ES-I3 (cell line): ENCODE measurements at regions not wholly inside any gene's neighbourhood (a gene's known extent, or its start where the extent isn't known, plus 50 kb on each side); places are given as distances from the start of the nearest gene placed in this dataset.
"Not testable (repeated sequence)": the region's sequence is repeated elsewhere in the genome, so short reads cannot be mapped to it uniquely, and the experiment has no call there.

ENCODE experiments used
- H3K36me3 ChIP-seq: 2 replicates; pipeline ENCODE4 v1.6.1; 2013; ENCODE audit warnings: mild to moderate bottlenecking, low read length, control low read depth, moderate library complexity; ENCODE audit not compliant: insufficient read depth
- H3K4me1 ChIP-seq: 2 replicates; pipeline ENCODE4 v1.6.1; 2013; ENCODE audit warnings: mild to moderate bottlenecking, control low read depth, low read length; ENCODE audit not compliant: insufficient read depth
- H3K9ac ChIP-seq: 2 replicates; pipeline ENCODE4 v1.6.1; 2013; ENCODE audit warnings: low read depth, mild to moderate bottlenecking, low read length, moderate library complexity
- H3K9me3 ChIP-seq: 2 replicates; pipeline ENCODE4 v1.6.1; 2013; ENCODE audit warnings: mild to moderate bottlenecking, low read length, moderate library complexity; ENCODE audit not compliant: control insufficient read depth, insufficient read depth

DNA sequence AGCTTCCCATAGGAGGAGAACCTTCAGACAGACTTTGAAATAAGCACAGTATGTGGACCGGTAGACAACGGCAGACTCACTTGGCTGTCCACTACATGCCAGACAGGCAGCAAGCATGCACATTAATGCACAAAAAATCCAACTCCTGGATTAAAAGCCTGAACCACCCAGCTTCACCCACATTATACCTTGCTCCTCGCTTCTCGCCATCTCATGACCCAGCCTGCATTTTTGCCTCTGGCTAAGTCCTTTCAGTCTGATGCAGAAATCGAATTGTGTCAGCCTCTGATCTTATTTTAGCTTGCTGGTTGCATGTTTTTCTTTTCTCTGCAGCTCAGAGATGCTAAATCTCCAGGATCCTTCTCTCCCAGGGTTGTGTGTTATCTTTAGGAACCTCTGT lies 358.7 kb downstream of the RFC3 start:
- Histone ChIP-seq H3K9ac (no peak overlapping the region), H3K9me3 (no peaks in the 10 kb centered on the region), H3K4me1 (no peaks in the 10 kb centered on the region), H3K36me3 (no peaks in the 10 kb centered on the region)

DNA sequence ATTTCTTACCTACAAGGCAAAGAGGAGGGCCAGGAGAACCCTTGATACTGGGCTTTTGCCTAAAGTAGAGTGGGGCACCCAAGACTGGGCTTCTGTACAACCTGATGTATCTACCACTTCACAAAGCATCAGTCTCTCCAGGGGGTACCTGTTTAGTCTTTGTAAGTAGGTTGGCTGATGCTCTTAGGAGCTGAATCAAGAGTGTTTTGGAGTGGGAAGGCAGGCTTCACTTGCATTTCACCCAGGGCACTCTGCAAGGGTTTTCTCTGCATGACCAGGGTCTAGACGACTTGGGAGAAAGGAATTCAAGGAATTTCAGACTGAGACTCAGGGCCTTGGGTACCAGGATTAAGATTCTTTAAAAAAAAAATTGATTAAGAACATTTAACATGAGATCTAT lies 361.5 kb downstream of the RFC3 start:
- Histone ChIP-seq H3K4me1 (no peaks in the 10 kb centered on the region), H3K9me3 (no peaks in the 10 kb centered on the region)

DNA sequence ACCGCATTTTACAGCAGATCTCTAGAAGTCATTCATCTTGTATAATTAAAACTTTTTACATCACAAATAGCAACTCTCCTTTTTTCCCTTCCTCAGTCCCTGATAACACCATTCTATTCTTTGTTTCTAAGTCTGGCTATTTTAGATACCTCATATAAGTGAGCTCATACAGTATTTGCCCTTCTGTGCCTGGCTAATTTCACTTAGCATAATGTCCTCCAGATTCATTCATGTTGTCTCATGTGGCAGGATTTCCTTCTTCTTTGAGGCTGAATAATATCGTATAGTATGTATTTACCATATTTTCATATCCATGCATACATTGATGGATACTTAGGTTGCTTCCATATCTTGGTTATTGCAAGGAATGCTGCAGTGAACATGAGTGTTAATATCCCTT lies 362.0 kb downstream of the RFC3 start:
- Histone ChIP-seq H3K4me1 (no peaks in the 10 kb centered on the region), H3K9me3 (no peaks in the 10 kb centered on the region)

More for the DNA sequence above, 361.5 kb downstream of the RFC3 start:
- no peak overlapping the region for H3K9ac ChIP-seq
- no peaks in the 10 kb centered on the region for H3K36me3 ChIP-seq

DNA sequence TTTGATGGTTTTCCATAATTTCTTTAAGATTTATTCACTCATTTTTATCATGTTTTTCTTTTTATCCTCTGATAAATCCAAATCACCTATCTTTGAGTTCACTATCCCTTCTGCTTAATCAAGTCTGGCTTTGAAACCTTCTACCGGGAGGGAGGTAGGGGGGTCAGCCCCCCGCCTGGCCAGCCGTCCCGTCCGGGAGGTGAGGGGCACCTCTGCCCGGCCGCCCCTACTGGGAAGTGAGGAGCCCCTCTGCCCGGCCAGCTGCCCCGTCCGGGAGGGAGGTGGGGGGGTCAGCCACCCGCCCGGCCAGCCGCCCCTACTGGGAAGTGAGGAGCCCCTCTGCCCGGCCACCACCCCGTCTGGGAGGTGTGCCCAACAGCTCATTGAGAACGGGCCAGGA lies 363.3 kb downstream of the RFC3 start:
- H3K9me3 ChIP-seq, H3K9ac ChIP-seq, H3K4me1 ChIP-seq, H3K36me3 ChIP-seq: not testable (repeated sequence)

More for the DNA sequence above, 362.0 kb downstream of the RFC3 start:
- H3K9ac ChIP-seq: no peak overlapping the region
- H3K36me3 ChIP-seq: no peaks in the 10 kb centered on the region

DNA sequence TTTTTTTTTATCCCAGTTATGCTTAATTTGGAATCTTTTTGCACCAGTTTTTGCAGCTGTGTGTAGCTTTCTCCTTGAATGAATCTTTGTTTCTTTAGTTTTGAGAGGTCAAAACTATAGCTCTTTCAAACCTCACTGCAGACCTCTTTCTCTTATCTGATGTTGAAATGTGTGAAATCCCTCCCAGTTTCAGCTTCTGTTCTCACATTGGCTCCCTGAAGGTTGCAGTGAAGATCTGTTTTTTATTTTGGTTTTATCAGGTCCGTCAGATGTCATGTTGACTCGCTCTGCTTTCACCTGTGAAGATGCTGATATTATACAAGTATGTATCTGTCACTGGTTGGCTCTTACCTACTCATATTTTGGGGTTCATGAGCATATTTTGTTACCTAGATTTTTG lies 372.0 kb downstream of the RFC3 start:
- H3K4me1 ChIP-seq: no peaks in the 10 kb centered on the region
- H3K9me3 ChIP-seq: no peaks in the 10 kb centered on the region
- no peak overlapping the region for H3K9ac ChIP-seq
- H3K36me3 ChIP-seq: no peaks in the 10 kb centered on the region

DNA sequence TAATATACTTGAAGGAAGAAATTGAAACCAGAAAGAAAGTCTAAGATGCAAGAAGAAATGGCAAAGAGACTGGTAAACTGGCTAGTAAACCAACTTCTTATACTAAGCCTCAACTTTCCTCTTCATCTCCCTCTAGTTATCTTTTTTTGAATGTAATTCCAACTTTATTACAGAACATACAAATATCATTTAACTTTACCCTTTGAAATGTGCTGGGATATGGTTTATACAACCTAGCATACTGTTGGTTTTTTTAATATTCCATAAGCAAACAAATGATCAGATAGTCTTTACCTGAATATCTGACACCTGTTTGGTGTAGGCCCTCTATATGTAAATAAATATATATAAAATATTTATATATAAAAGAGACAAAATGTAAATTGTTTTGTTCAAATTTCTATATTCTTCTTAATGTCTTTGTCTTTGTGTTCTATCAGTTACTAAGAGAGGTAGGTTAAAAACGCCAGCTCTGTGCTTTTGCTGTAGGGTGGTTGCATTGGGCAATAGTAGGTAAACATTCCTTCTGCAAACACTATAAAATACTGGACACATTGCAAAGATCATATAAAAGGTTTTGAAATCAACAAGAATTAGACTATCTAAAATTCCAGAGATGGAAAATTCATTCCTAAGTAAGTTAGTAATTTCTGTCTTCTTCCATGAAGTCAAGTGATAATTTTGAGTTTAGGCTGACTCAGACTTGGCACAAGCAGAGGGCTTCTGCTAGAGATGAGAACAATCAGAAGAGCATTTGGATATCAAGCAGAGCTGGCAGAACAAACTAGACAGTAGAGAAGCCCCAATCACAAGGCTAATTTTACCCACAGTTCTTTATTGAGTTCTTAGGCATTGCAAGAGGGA lies 383.3 kb downstream of the RFC3 start:
- Histone ChIP-seq H3K4me1 (no peaks in the 10 kb centered on the region), H3K9ac (no peak overlapping the region), H3K9me3 (0 out of 2 replicates have a peak, but pooled peaks cover 5% of the 10 kb centered on the region), H3K36me3 (no peaks in the 10 kb centered on the region)

DNA sequence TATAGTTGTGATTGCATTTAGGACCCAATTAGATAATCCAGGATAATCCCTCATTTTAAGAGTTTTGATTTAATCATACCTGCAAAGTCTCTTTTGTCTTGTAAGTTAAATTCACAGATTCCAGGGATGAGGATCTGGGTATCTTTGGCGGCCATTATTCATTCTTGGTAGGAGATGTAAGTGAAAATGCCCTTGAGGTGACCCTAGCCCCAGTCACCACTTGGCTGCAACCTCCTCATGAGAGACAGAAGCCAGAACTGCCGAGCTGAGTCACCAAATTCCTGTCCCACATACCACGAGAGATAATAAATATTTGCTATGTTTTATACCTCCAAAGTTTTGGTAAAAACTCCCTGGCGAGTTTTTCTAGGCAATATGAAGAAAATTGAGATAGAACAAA lies 389.4 kb downstream of the RFC3 start:
- no peaks in the 10 kb centered on the region for H3K36me3 ChIP-seq
- H3K9me3 ChIP-seq: no peaks in the 10 kb centered on the region
- H3K4me1 ChIP-seq: no peaks in the 10 kb centered on the region
- no peak overlapping the region for H3K9ac ChIP-seq

DNA sequence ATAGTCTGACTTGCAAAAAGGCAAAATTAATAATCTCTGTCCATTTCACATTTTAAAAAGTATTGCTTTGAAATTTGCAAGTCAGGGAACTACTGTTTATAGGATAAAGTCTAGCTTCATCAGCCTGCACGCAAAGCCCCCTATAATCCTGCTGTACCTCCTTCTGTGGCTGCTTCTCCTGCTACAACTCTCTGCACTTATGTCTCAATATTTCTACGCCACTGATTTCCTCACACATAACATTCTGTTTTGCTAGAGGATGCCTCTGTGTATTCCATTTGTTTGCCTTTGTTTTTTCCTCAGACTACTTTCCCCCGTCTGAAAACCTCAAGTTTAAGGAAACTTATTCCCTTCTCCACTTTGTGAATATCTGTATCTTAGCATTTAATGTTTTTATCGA lies 389.9 kb downstream of the RFC3 start:
- no peaks in the 10 kb centered on the region for H3K36me3 ChIP-seq
- H3K4me1 ChIP-seq: no peaks in the 10 kb centered on the region
- no peak overlapping the region for H3K9ac ChIP-seq
- H3K9me3 ChIP-seq: no peaks in the 10 kb centered on the region

DNA sequence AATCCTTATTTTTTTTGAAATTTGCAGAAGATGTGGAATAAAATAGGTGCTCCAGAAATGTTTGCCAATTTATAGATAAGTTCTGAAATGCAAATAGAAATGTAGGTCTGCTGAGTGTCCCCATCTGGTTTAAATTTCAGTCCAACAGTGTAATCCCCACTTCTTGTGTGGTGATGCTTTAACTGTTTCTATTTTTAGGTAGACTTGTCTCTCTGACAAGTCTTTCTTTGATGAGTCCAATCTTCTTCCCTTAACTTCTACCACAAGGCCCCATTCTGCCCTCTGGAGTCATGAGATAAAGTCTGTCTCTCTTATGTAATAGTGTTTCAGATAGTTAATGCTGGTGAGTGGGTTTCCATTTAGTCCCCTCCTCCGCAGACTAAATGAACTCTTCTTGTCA lies 390.4 kb downstream of the RFC3 start:
- H3K9me3 ChIP-seq: no peaks in the 10 kb centered on the region
- no peak overlapping the region for H3K9ac ChIP-seq
- H3K36me3 ChIP-seq: no peaks in the 10 kb centered on the region
- no peaks in the 10 kb centered on the region for H3K4me1 ChIP-seq

DNA sequence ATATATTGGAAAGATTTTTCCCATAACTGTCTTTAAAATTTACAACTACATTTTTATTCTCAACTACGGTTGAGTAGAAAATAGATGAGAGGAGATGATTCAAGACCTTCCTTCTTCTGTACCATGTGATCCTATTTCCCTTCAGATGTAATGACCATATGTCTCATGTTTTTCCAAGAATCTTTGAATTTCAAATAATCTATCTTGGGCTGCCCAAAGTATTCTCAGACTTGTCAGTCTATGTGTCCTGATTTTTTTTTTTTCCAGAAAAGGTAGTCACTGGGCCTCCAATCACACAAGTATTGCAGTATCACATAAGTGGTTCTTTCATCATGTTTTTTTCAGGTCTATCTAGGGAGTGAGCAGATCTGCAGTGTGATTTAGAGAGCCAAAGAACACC lies 392.4 kb downstream of the RFC3 start:
- no peaks in the 10 kb centered on the region for H3K4me1 ChIP-seq
- H3K36me3 ChIP-seq: no peaks in the 10 kb centered on the region
- H3K9ac ChIP-seq: no peak overlapping the region
- H3K9me3 ChIP-seq: no peaks in the 10 kb centered on the region

DNA sequence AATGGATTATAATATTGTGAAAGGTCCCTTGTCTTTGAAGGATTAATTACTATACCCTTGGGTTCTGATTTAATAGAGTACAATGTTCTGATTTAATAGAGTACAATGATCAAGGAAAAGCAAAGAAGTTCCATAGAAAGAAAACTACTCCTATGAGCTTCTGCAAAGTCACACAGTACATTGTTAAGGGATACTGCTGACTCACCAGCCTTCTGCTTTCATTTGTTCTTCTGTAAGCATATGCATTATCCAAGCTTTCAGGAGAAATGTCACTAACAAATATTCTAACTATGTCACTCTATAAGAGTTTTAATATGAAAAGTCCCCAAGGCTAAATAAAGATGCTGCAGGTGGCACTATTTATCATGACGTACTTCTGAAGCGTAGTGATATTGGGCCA lies 396.7 kb downstream of the RFC3 start:
- Histone ChIP-seq H3K9ac (no peak overlapping the region), H3K9me3 (no peaks in the 10 kb centered on the region), H3K4me1 (no peaks in the 10 kb centered on the region), H3K36me3 (no peaks in the 10 kb centered on the region)

DNA sequence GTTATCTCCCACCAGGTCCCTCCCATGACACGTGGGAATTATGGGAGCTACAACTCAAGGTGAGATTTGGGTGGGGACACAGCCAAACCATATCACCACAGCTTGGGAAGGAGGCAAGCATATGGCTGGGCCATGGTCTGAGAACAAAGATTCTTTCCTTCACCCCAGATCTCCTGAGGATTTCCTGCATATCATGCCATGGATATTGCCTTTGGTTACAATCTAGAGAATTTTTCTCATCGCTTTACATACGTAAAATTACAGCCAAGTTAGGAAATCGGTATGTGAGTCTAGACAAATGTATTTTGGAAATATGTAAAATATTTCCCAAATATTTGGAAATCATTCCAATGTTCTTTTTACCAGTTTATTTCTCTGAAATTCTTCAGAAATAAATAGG lies 398.3 kb downstream of the RFC3 start:
- Histone ChIP-seq H3K4me1 (no peaks in the 10 kb centered on the region), H3K9me3 (no peaks in the 10 kb centered on the region), H3K9ac (no peak overlapping the region), H3K36me3 (no peaks in the 10 kb centered on the region)

DNA sequence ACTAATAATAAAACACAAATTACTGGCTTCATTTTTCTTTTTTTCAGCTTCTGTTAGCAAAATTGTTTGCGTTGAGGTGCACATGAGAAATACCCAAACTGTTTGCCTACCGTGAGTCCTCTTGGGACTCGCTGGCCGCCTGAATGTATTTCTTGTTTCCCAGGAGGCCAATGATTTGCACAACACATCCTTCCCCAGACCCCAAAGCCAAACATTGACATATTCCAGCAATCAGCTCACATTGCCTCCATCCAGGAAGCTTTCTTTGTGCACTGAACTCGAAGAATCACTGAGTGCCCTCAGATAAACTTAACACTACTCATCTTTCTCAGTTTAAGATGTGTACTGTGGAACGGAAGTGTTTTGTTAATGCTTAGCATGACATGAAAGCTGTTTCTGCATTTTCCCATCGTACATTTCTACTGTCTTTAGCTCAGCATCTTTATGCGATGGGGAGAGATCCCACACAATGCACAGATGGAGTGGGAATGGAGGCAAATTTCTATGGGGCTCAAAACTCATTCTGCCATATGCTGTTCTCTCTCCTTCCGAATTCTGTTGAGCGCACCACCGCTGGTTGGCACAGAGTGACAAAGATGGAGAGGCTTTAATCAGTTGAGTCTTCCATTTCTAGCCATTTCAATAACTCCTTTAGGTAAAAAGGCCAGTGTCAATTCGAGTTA lies 399.5 kb downstream of the RFC3 start:
- H3K4me1 ChIP-seq: no peaks in the 10 kb centered on the region
- H3K36me3 ChIP-seq: no peaks in the 10 kb centered on the region
- no peaks in the 10 kb centered on the region for H3K9me3 ChIP-seq
- no peak overlapping the region for H3K9ac ChIP-seq

DNA sequence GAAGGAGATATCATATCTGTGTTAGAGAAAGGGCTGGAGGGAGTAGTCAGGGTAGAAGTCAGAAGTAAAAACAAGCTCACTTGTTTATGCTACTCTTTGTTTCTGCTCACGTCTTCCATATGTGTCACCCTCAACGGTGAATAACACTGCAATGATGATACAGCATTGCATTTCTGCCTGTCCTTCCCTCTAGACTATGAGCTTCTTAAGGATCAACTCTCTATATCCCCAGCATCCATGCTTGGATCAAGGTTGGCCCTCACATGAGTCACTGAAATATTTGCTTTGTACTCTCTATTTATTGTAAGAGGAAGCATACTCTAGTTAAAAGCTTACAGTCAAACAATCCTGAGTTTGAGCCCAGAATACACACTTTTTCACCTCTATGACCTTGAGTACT lies 406.0 kb downstream of the RFC3 start:
- H3K9ac ChIP-seq: no peak overlapping the region
- no peaks in the 10 kb centered on the region for H3K4me1 ChIP-seq
- no peaks in the 10 kb centered on the region for H3K36me3 ChIP-seq
- H3K9me3 ChIP-seq: peaks cover 4% of the 10 kb centered on the region; the same call in 1 of the 2 replicates

DNA sequence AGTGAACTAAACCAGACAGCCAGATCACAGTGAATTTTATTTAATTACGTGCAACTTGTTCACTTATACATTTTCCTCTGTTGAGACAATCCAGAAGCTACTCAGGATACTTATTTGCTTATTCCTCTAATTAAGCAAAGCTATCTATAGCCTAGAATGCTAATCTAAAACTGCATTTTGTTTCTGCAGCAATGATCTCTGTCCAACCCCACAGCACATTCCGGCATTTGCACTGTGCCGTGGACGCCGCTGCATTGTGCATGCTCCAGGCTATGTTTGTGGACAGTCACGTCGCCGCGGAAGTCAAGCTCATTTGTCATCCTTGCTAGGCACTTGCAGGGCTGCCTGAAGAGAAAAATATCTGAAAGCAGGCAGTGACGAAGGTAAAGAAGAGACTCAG lies 406.9 kb downstream of the RFC3 start:
- Histone ChIP-seq H3K9ac (no peak overlapping the region), H3K4me1 (no peaks in the 10 kb centered on the region), H3K36me3 (no peaks in the 10 kb centered on the region), H3K9me3 (peaks cover 4% of the 10 kb centered on the region; the same call in 1 of the 2 replicates)
